Activated naive CD4-positive, alpha-beta T cell treated with anti-CD3 and anti-CD28 coated beads for 36 hours (primary cell): ENCODE measurements at regions not wholly inside any gene's neighbourhood (a gene's known extent, or its start where the extent isn't known, plus 50 kb on each side); places are given as distances from the start of the nearest gene placed in this dataset.

ENCODE experiments used
- CTCF ChIA-PET: fragments of 350-600 bp; sonication (Branson Sonifier 250); formaldehyde crosslinking; loops from one replicate; lab custom pipeline; 2021; ENCODE audit warnings: antibody characterized with exemption; lab: Charles Lee
- DNase-seq: peaks from one replicate; pipeline ENCODE4 v3.0.0-alpha.2; 2020
- H3K27ac Mint-ChIP-seq: one replicate; pipeline ENCODE4 v1.8.0; 2021; ENCODE audit warnings: mild to moderate bottlenecking, mixed read lengths
- H3K27me3 Mint-ChIP-seq: one replicate; pipeline ENCODE4 v1.8.0; 2021; ENCODE audit warnings: low read depth, mixed read lengths
- H3K36me3 Mint-ChIP-seq: one replicate; pipeline ENCODE4 v1.8.0; 2021; ENCODE audit warnings: low read depth, mixed read lengths
- H3K4me1 Mint-ChIP-seq: one replicate; pipeline ENCODE4 v1.8.0; 2021; ENCODE audit warnings: low read depth, mixed read lengths
- H3K4me3 Mint-ChIP-seq: one replicate; pipeline ENCODE4 v1.8.0; 2021; ENCODE audit warnings: mild to moderate bottlenecking, moderate library complexity, mixed read lengths
- H3K9me3 Mint-ChIP-seq: one replicate; pipeline ENCODE4 v1.8.0; 2021; ENCODE audit warnings: mixed read lengths
- intact Hi-C: fragments of 100-400 bp; cut with micrococcal nuclease; formaldehyde crosslinking; loops from one replicate; pipeline ENCODE4 v1.15.1; 2023

GRCh38 chr10:10516346-10517130, 501.1 kb upstream of the CELF2 start:
- Mint-ChIP-seq H3K9me3 (no peaks in the 10 kb centered on the region), H3K4me3 (no peak overlapping the region), H3K36me3 (no peaks in the 10 kb centered on the region), H3K27me3 (peaks cover 30% of the 10 kb centered on the region), H3K4me1 (peaks cover 13% of the 10 kb centered on the region), H3K27ac (no peak overlapping the region)
- no peak for DNase-seq
- CTCF ChIA-PET, result no interaction called here
- intact Hi-C loops, result no loop called here

GRCh38 chr10:10517866-10518265, 499.8 kb upstream of the CELF2 start:
- CTCF ChIA-PET, result interaction anchor here (0.6 kb wide), 1 partner anchor 646 kb away, joined by 4 read pairs; no protein-coding TSS in a partner anchor
- H3K9me3 Mint-ChIP-seq, result no peaks in the 10 kb centered on the region

GRCh38 chr10:10519674-10520073, 498.0 kb upstream of the CELF2 start:
- no peak overlapping the region for H3K4me3 Mint-ChIP-seq
- CTCF ChIA-PET, result interaction anchor here (0.9 kb wide), 1 partner anchor 157 kb away, joined by 3 read pairs; no protein-coding TSS in a partner anchor
- H3K27me3 Mint-ChIP-seq, result peaks cover 31% of the 10 kb centered on the region
- H3K27ac Mint-ChIP-seq, result no peak overlapping the region
- peaks cover 13% of the 10 kb centered on the region for H3K4me1 Mint-ChIP-seq
- no peaks in the 10 kb centered on the region for H3K9me3 Mint-ChIP-seq
- no peak for DNase-seq
- no peaks in the 10 kb centered on the region for H3K36me3 Mint-ChIP-seq
- intact Hi-C loops, result loop anchor here (2.0 kb wide), 3 partner anchors 19 to 157 kb away; no protein-coding TSS in a partner anchor

More at GRCh38 chr10:10517866-10518265, 499.8 kb upstream of the CELF2 start:
- peaks cover 13% of the 10 kb centered on the region for H3K4me1 Mint-ChIP-seq
- no peaks in the 10 kb centered on the region for H3K36me3 Mint-ChIP-seq
- intact Hi-C loops, result no loop called here
- no peak overlapping the region for H3K27ac Mint-ChIP-seq
- DNase-seq, result no peak
- H3K4me3 Mint-ChIP-seq, result no peak overlapping the region
- peaks cover 35% of the 10 kb centered on the region for H3K27me3 Mint-ChIP-seq

- Mint-ChIP-seq H3K27me3 (peaks cover 27% of the 10 kb centered on the region), H3K9me3 (no peaks in the 10 kb centered on the region), H3K36me3 (no peaks in the 10 kb centered on the region), H3K4me1 (peaks cover 13% of the 10 kb centered on the region), H3K27ac (peak overlapping the region; percentile 76), H3K4me3 (no peak overlapping the region)
- intact Hi-C loops, result loop anchor here (1.0 to 2.0 kb wide), 4 partner anchors 20 to 156 kb away; no protein-coding TSS in a partner anchor
- DNase-seq, result peak; percentile 43
- CTCF ChIA-PET, result interaction anchor here (0.9 kb wide), 1 partner anchor 156 kb away, joined by 3 read pairs; no protein-coding TSS in a partner anchor
These were observed 496.9 kb upstream of the CELF2 start for GRCh38 chr10:10520491-10521385.

- CTCF ChIA-PET, result no interaction called here
- Mint-ChIP-seq H3K27ac (no peak overlapping the region), H3K27me3 (peaks cover 10% of the 10 kb centered on the region), H3K4me1 (no peaks in the 10 kb centered on the region), H3K36me3 (no peaks in the 10 kb centered on the region), H3K9me3 (no peaks in the 10 kb centered on the region), H3K4me3 (no peak overlapping the region)
- DNase-seq, result no peak
- intact Hi-C loops, result no loop called here
These were observed 490.8 kb upstream of the CELF2 start for GRCh38 chr10:10526846-10527245.

- H3K9me3 Mint-ChIP-seq, result no peaks in the 10 kb centered on the region
- DNase-seq, result no peak
- CTCF ChIA-PET, result no interaction called here
- H3K27me3 Mint-ChIP-seq, result peaks cover 6% of the 10 kb centered on the region
- H3K27ac Mint-ChIP-seq, result no peak overlapping the region
- no peak overlapping the region for H3K4me3 Mint-ChIP-seq
- H3K4me1 Mint-ChIP-seq, result no peaks in the 10 kb centered on the region
- intact Hi-C loops, result no loop called here
- H3K36me3 Mint-ChIP-seq, result no peaks in the 10 kb centered on the region
These were observed 489.7 kb upstream of the CELF2 start for GRCh38 chr10:10527861-10528562.

- intact Hi-C loops, result no loop called here
- no peak overlapping the region for H3K27ac Mint-ChIP-seq
- DNase-seq, result no peak
- peaks cover 9% of the 10 kb centered on the region for H3K27me3 Mint-ChIP-seq
- no peaks in the 10 kb centered on the region for H3K4me1 Mint-ChIP-seq
- no peak overlapping the region for H3K4me3 Mint-ChIP-seq
- H3K9me3 Mint-ChIP-seq, result no peaks in the 10 kb centered on the region
- H3K36me3 Mint-ChIP-seq, result no peaks in the 10 kb centered on the region
- CTCF ChIA-PET, result no interaction called here
These were observed 489.1 kb upstream of the CELF2 start for GRCh38 chr10:10528563-10528910.

GRCh38 chr10:10530313-10530712, 487.4 kb upstream of the CELF2 start:
- Mint-ChIP-seq H3K4me1 (no peaks in the 10 kb centered on the region), H3K27me3 (peaks cover 18% of the 10 kb centered on the region), H3K4me3 (no peak overlapping the region), H3K27ac (no peak overlapping the region), H3K9me3 (no peaks in the 10 kb centered on the region), H3K36me3 (no peaks in the 10 kb centered on the region)
- intact Hi-C loops, result no loop called here
- DNase-seq, result no peak
- CTCF ChIA-PET, result no interaction called here

GRCh38 chr10:10532236-10532635, 485.4 kb upstream of the CELF2 start:
- intact Hi-C loops, result no loop called here
- no peak for DNase-seq
- H3K9me3 Mint-ChIP-seq, result no peaks in the 10 kb centered on the region
- CTCF ChIA-PET, result interaction anchor here (1.2 kb wide), 1 partner anchor 11 kb away, joined by 4 read pairs; no protein-coding TSS in a partner anchor
- H3K27me3 Mint-ChIP-seq, result peaks cover 26% of the 10 kb centered on the region
- H3K4me1 Mint-ChIP-seq, result no peaks in the 10 kb centered on the region
- no peak overlapping the region for H3K4me3 Mint-ChIP-seq
- H3K36me3 Mint-ChIP-seq, result no peaks in the 10 kb centered on the region
- no peak overlapping the region for H3K27ac Mint-ChIP-seq

GRCh38 chr10:10532826-10533225, 484.8 kb upstream of the CELF2 start:
- intact Hi-C loops, result no loop called here
- Mint-ChIP-seq H3K27ac (no peak overlapping the region), H3K27me3 (peaks cover 26% of the 10 kb centered on the region), H3K36me3 (no peaks in the 10 kb centered on the region), H3K9me3 (no peaks in the 10 kb centered on the region), H3K4me3 (no peak overlapping the region), H3K4me1 (no peaks in the 10 kb centered on the region)
- DNase-seq, result no peak
- CTCF ChIA-PET, result interaction anchor here (1.2 kb wide), 1 partner anchor 11 kb away, joined by 4 read pairs; no protein-coding TSS in a partner anchor

- Mint-ChIP-seq H3K27me3 (peaks cover 26% of the 10 kb centered on the region), H3K4me3 (no peak overlapping the region), H3K36me3 (no peaks in the 10 kb centered on the region), H3K9me3 (no peaks in the 10 kb centered on the region), H3K4me1 (no peaks in the 10 kb centered on the region), H3K27ac (no peak overlapping the region)
- intact Hi-C loops, result no loop called here
- CTCF ChIA-PET, result interaction anchor here (1.2 kb wide), 1 partner anchor 12 kb away, joined by 4 read pairs; no protein-coding TSS in a partner anchor
- DNase-seq, result no peak
These were observed 484.2 kb upstream of the CELF2 start for GRCh38 chr10:10533437-10533836.

GRCh38 chr10:10538326-10538725, 479.3 kb upstream of the CELF2 start:
- Mint-ChIP-seq H3K36me3 (no peaks in the 10 kb centered on the region), H3K27ac (no peak overlapping the region), H3K4me1 (no peaks in the 10 kb centered on the region), H3K9me3 (no peaks in the 10 kb centered on the region), H3K4me3 (no peak overlapping the region), H3K27me3 (peaks cover 26% of the 10 kb centered on the region)
- CTCF ChIA-PET, result interaction anchor here (0.5 kb wide), 1 partner anchor 510 kb away, joined by 3 read pairs; no protein-coding TSS in a partner anchor
- no peak for DNase-seq
- intact Hi-C loops, result no loop called here
